ENCODE measurements at regions not wholly inside any gene's neighbourhood (a gene's known extent, or its start where the extent isn't known, plus 50 kb on each side); places are given as distances from the start of the nearest gene placed in this dataset.

GRCh38 chr7:17460001-17460400 is 161.5 kb downstream of the AHR start:
- TF ChIP-seq SUZ12 (IDR thresholded peaks at IDR 0.05) (no peak), SP1 (IDR thresholded peaks at IDR 0.05) (no peak)
